PFSK-1 (cell line): ENCODE measurements at regions not wholly inside any gene's neighbourhood (a gene's known extent, or its start where the extent isn't known, plus 50 kb on each side); places are given as distances from the start of the nearest gene placed in this dataset.

Experiments used
- FOXP2 ChIP-seq: optimal IDR thresholded peaks from 2 replicates; pipeline ENCODE3; 2011; ENCODE audit warnings: borderline replicate concordance, control low read depth, inconsistent platforms; ENCODE audit not compliant: insufficient read depth; ENCODE audit errors: extremely low read length, extremely low read depth
- POLR2AphosphoS5 ChIP-seq: IDR thresholded peaks from 2 replicates; pipeline ENCODE4 v1.6.1; 2012; ENCODE audit warnings: low read depth, mild to moderate bottlenecking, control low read depth, low read length, moderate library complexity
- SIN3A ChIP-seq: IDR thresholded peaks from 2 replicates; pipeline ENCODE4 v1.6.1; 2012; ENCODE audit warnings: mild to moderate bottlenecking, low read length, moderate library complexity, borderline replicate concordance; ENCODE audit not compliant: insufficient read depth
- TAF1 ChIP-seq: IDR thresholded peaks from 2 replicates; pipeline ENCODE4 v1.6.1; 2012; ENCODE audit warnings: low read length, control low read depth, borderline replicate concordance; ENCODE audit not compliant: insufficient read depth
- TF ChIP-seq, protein P1 (sequence below), 2 experiments: IDR thresholded peaks; 2 replicates each; pipeline versions ENCODE4 v1.6.1 to v1.8.0; 2011 to 2012; ENCODE audit warnings: low read depth in 2 of 2, low read length in 2 of 2, control low read depth in 1 of 2, inconsistent platforms in 1 of 2, mild to moderate bottlenecking in 1 of 2, moderate library complexity in 1 of 2; ENCODE audit not compliant: insufficient read depth in 1 of 2

DNA sequence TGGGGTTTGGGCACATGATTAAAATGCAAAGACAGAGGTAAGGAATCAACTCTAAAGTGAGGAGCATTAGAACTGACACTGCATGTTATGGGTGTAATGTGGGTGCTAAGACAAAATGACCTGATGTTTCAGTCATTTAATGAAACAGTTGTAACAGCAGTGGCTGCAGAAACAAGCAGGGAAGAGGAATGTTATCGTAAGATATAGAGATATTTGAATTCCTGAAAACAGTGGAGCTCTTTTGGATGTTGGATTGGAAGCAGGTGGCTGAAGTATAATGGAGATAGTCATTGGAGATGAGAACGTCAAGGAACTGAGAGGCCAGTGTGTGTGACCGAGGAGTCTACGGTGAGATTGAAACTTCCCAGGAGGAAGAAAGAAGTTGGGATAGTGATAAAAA lies 1065.2 kb downstream of the ZPLD1 start:
- TF ChIP-seq POLR2AphosphoS5 = no peak

DNA sequence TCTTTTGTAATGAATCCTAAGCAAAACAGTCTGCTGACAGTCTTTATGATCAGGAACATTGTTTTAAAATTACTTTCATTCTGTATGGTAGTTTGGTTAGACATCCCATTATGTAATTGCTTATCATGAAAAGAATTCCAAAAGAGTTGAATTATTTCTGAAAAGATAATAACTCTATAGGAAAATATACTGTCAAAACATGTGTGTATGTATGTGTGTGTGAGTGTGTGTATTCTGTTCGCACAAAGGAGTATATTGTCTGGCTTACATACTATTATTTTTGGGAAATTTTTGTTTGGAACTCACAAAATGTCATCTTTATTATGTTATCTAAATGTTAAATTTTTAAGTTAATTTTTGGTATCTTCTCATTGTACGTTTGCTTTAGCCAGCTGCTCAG lies 1075.9 kb downstream of the ZPLD1 start:
- TF ChIP-seq, protein P1, sequence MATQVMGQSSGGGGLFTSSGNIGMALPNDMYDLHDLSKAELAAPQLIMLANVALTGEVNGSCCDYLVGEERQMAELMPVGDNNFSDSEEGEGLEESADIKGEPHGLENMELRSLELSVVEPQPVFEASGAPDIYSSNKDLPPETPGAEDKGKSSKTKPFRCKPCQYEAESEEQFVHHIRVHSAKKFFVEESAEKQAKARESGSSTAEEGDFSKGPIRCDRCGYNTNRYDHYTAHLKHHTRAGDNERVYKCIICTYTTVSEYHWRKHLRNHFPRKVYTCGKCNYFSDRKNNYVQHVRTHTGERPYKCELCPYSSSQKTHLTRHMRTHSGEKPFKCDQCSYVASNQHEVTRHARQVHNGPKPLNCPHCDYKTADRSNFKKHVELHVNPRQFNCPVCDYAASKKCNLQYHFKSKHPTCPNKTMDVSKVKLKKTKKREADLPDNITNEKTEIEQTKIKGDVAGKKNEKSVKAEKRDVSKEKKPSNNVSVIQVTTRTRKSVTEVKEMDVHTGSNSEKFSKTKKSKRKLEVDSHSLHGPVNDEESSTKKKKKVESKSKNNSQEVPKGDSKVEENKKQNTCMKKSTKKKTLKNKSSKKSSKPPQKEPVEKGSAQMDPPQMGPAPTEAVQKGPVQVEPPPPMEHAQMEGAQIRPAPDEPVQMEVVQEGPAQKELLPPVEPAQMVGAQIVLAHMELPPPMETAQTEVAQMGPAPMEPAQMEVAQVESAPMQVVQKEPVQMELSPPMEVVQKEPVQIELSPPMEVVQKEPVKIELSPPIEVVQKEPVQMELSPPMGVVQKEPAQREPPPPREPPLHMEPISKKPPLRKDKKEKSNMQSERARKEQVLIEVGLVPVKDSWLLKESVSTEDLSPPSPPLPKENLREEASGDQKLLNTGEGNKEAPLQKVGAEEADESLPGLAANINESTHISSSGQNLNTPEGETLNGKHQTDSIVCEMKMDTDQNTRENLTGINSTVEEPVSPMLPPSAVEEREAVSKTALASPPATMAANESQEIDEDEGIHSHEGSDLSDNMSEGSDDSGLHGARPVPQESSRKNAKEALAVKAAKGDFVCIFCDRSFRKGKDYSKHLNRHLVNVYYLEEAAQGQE (IDR thresholded peaks at IDR 0.05; ENCODE audit: insufficient read depth in 1 of 2, low read depth in 2 of 2, low read length in 2 of 2) = no peak
- TF ChIP-seq FOXP2 = no peak
- no peak for TF ChIP-seq TAF1
- no peak for TF ChIP-seq SIN3A
- TF ChIP-seq POLR2AphosphoS5 = no peak

GRCh38 chr3:103511891-103512290 lies 1077.1 kb downstream of the ZPLD1 start:
- TF ChIP-seq TAF1 = no peak

GRCh38 chr3:103512595-103512994 lies 1077.8 kb downstream of the ZPLD1 start:
- TF ChIP-seq, protein P1 (IDR thresholded peaks at IDR 0.05; ENCODE audit: insufficient read depth in 1 of 2, low read depth in 2 of 2, low read length in 2 of 2) = no peak
- TF ChIP-seq TAF1 = no peak
- TF ChIP-seq POLR2AphosphoS5 = no peak
- TF ChIP-seq SIN3A = no peak
- TF ChIP-seq FOXP2 = no peak

- TF ChIP-seq, protein P1 (IDR thresholded peaks at IDR 0.05; ENCODE audit: insufficient read depth in 1 of 2, low read depth in 2 of 2, low read length in 2 of 2) = no peak
- TF ChIP-seq POLR2AphosphoS5 = no peak
- no peak for TF ChIP-seq SIN3A
- no peak for TF ChIP-seq FOXP2
- TF ChIP-seq TAF1 = no peak
Measured at GRCh38 chr3:103513003-103513402, 1078.2 kb downstream of the ZPLD1 start.

DNA sequence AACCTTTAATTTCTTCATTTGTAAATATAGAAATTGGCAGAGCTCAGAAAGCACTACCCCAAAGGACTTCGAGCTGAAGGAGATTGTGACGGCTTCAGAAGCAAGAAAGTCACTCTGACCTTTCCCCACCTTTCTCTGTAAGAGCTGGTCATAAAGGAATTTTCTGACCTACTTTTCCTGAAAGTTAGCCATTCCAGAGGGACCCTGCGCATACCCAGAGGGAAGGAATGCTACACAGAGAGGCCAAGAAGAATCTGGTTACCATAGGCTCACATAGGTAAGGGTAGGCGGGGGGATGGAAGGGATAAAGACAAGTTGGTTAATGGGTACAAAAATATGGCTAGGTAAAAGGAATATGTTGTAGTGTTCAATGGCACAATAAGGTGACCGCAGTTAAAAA lies 1080.3 kb downstream of the ZPLD1 start:
- TF ChIP-seq SIN3A (no peak), POLR2AphosphoS5 (no peak), TAF1 (no peak), FOXP2 (no peak)
- TF ChIP-seq, protein P1 (IDR thresholded peaks at IDR 0.05; ENCODE audit: insufficient read depth in 1 of 2, low read depth in 2 of 2, low read length in 2 of 2) = no peak
